GM08714 (cell line): ENCODE measurements at regions not wholly inside any gene's neighbourhood (a gene's known extent, or its start where the extent isn't known, plus 50 kb on each side); places are given as distances from the start of the nearest gene placed in this dataset.

Experiments used
- H3K4me3 ChIP-seq: fragments of 200-500 bp; sonication (Bioruptor generic); 2 replicates; pipeline ENCODE4 v1.5.1; 2014; ENCODE audit warnings: mild to moderate bottlenecking, low read length, inconsistent platforms
- ZNF274 ChIP-seq: IDR thresholded peaks from 2 replicates; pipeline ENCODE4 v1.6.1; 2012; ENCODE audit warnings: mild to moderate bottlenecking, low read depth, low read length

DNA sequence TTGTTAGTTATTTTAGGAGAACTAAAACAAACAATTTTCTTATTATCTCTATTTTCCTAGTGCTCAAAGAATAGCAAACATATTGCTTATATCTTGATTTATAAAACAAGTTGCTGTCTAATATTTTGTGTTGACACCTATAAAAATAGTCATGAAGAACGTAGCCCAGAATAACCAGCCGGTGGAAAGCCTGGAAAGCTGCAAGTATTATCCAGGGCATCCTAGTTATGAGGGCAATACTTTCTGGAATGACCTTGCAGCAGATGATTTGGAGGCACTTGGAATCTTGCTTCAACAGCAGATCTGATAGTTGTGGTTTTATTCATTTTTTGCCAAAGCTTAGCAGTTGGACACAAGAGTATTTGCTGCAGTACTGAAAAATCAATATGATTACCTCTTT is 948.7 kb downstream of the LRFN5 start:
- H3K4me3 ChIP-seq = no peak overlapping the region
- TF ChIP-seq ZNF274 = no peak

DNA sequence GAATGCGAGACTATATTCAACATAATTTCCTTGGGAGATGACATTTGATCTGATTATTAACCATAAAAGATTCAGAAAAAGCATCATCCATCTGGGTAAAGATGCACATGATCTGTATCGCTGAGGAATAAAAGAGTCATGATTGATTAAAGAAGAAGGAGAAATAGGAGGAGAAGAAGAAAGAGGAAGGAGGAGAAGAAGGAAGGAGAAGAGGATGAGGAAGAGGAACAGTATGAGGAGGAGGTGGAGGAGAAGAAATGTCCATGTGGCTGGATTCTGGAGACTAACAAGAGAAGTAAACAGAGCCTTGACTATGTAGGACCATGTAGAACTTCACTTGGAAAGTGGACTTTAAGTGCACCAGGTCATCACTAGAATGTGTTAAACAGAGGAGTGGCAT is 947.4 kb downstream of the LRFN5 start:
- no peak for TF ChIP-seq ZNF274
- no peak overlapping the region for H3K4me3 ChIP-seq

GRCh38 chr14:42550310-42550709 is 943.6 kb downstream of the LRFN5 start:
- no peak for TF ChIP-seq ZNF274

GRCh38 chr14:42548349-42548748 is 941.7 kb downstream of the LRFN5 start:
- H3K4me3 ChIP-seq = no peak overlapping the region
- TF ChIP-seq ZNF274 = no peak

More at GRCh38 chr14:42550310-42550709, 943.6 kb downstream of the LRFN5 start:
- no peak overlapping the region for H3K4me3 ChIP-seq

DNA sequence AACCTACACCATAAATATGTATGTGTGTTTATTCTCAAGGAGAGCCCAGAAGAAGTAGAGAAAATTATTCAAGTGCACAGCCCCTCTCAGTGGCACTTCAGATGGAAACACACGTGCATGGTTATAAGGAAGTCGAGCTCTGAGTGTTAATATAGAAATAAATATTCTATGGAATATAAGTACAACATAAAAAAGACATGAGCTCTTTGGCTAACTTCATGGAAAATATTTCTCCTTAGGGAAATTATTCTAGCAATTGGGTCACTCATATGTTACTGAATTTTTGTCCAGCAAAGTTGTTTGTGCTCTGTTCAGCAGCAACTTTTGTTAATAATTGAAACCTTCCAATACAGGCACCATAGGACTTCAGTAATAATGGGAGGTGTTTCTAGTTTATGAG is 939.0 kb downstream of the LRFN5 start:
- no peak overlapping the region for H3K4me3 ChIP-seq
- no peak for TF ChIP-seq ZNF274

- H3K4me3 ChIP-seq = no peak overlapping the region
- TF ChIP-seq ZNF274 = no peak
Measured at GRCh38 chr14:42541535-42542001, 934.9 kb downstream of the LRFN5 start.

GRCh38 chr14:42535397-42535796 is 928.7 kb downstream of the LRFN5 start:
- no peak overlapping the region for H3K4me3 ChIP-seq
- no peak for TF ChIP-seq ZNF274

GRCh38 chr14:42533476-42533875 is 926.8 kb downstream of the LRFN5 start:
- H3K4me3 ChIP-seq = no peak overlapping the region
- no peak for TF ChIP-seq ZNF274

- TF ChIP-seq ZNF274 = no peak
- no peak overlapping the region for H3K4me3 ChIP-seq
Measured at GRCh38 chr14:42532194-42532593, 925.5 kb downstream of the LRFN5 start.

- no peak overlapping the region for H3K4me3 ChIP-seq
- TF ChIP-seq ZNF274 = no peak
Measured at GRCh38 chr14:42527141-42527540, 920.5 kb downstream of the LRFN5 start.

- no peak for TF ChIP-seq ZNF274
- H3K4me3 ChIP-seq = no peak overlapping the region
Measured at GRCh38 chr14:42523666-42524065, 917.0 kb downstream of the LRFN5 start.

GRCh38 chr14:42517806-42518500 is 911.3 kb downstream of the LRFN5 start:
- H3K4me3 ChIP-seq = no peak overlapping the region
- no peak for TF ChIP-seq ZNF274

GRCh38 chr14:42513837-42514236 is 907.2 kb downstream of the LRFN5 start:
- H3K4me3 ChIP-seq = no peak overlapping the region
- no peak for TF ChIP-seq ZNF274

DNA sequence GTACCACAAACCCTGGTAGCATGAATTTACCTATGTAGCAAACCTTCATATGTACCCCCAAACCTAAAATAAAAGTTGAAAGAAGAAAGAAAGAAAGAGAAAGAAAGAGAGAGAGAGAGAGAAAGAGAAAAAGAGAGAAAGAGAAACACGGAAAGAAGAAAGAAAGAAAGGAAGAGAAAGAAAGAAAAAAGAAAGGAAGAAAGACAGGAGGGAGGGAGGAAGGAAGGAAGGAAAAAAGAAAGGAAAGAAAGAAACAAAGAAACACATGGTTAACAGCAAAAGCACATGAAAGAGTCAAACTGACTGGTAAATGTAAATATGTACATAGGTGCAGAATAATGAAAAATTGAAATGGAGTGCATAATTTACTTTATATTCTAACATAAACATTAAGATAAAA is 903.4 kb downstream of the LRFN5 start:
- TF ChIP-seq ZNF274 = no peak
- H3K4me3 ChIP-seq = no peak overlapping the region

- H3K4me3 ChIP-seq = no peak overlapping the region
- no peak for TF ChIP-seq ZNF274
Measured at GRCh38 chr14:42508209-42508946, 901.7 kb downstream of the LRFN5 start.
